CD8-positive, alpha-beta memory T cell (primary cell): ENCODE measurements at regions not wholly inside any gene's neighbourhood (a gene's known extent, or its start where the extent isn't known, plus 50 kb on each side); places are given as distances from the start of the nearest gene placed in this dataset.

ENCODE experiments used
- CTCF ChIA-PET: fragments of 350-600 bp; sonication (Branson Sonifier 250); formaldehyde crosslinking; loops from one replicate; lab custom pipeline; 2021; ENCODE audit warnings: antibody characterized with exemption; lab: Charles Lee
- POLR2A ChIA-PET: fragments of 350-600 bp; sonication (Branson Sonifier 250); formaldehyde crosslinking; loops from one replicate; lab custom pipeline; 2021; ENCODE audit warnings: antibody characterized with exemption; lab: Charles Lee
- DNase-seq, 5 donors: peaks; one replicate each; pipeline versions ENCODE4 v3.0.0 to v3.0.0-alpha.2; 2020 to 2022; ENCODE audit warnings: mixed read lengths in 1 of 5
- H3K27ac ChIP-seq: one replicate; pipeline ENCODE4 v1.7.0; 2013; ENCODE audit warnings: low read depth, mild to moderate bottlenecking, low read length, moderate library complexity
- H3K27me3 ChIP-seq: 2 replicates; pipeline ENCODE4 v1.7.0; 2013; ENCODE audit warnings: low read length, mild to moderate bottlenecking; ENCODE audit not compliant: insufficient read depth, poor library complexity, severe bottlenecking
- H3K36me3 ChIP-seq: 2 replicates; pipeline ENCODE4 v1.7.0; 2013; ENCODE audit warnings: mild to moderate bottlenecking, low read length, moderate library complexity; ENCODE audit not compliant: insufficient read depth
- H3K4me1 ChIP-seq: 2 replicates; pipeline ENCODE4 v1.7.0; 2013; ENCODE audit warnings: mild to moderate bottlenecking, low read length, moderate library complexity; ENCODE audit not compliant: insufficient read depth
- H3K4me3 ChIP-seq: 2 replicates; pipeline ENCODE4 v1.7.0; 2013; ENCODE audit warnings: mild to moderate bottlenecking, low read length
- H3K9me3 ChIP-seq: 2 replicates; pipeline ENCODE4 v1.7.0; 2013; ENCODE audit warnings: mild to moderate bottlenecking, low read length
- H3K27ac Mint-ChIP-seq, 8 donors: one replicate each; pipeline ENCODE4 v1.8.0; 2020 to 2021; ENCODE audit warnings: mixed read lengths in 8 of 8, mild to moderate bottlenecking in 6 of 8, inconsistent platforms in 3 of 8, moderate library complexity in 3 of 8
- H3K27me3 Mint-ChIP-seq, 2 donors: one replicate each; pipeline ENCODE4 v1.8.0; 2020 to 2021; ENCODE audit warnings: mixed read lengths in 2 of 2, mild to moderate bottlenecking in 1 of 2, moderate library complexity in 1 of 2
- H3K36me3 Mint-ChIP-seq, 3 donors: one replicate each; pipeline ENCODE4 v1.8.0; 2020 to 2021; ENCODE audit warnings: mixed read lengths in 3 of 3, inconsistent platforms in 1 of 3, mild to moderate bottlenecking in 1 of 3
- H3K4me1 Mint-ChIP-seq, 3 donors: one replicate each; pipeline ENCODE4 v1.8.0; 2020 to 2021; ENCODE audit warnings: mixed read lengths in 3 of 3, inconsistent platforms in 1 of 3, mild to moderate bottlenecking in 1 of 3
- H3K4me3 Mint-ChIP-seq, 7 donors: one replicate each; pipeline ENCODE4 v1.8.0; 2020 to 2021; ENCODE audit warnings: mixed read lengths in 7 of 7, mild to moderate bottlenecking in 6 of 7, moderate library complexity in 4 of 7, inconsistent platforms in 2 of 7
- H3K9me3 Mint-ChIP-seq, 5 donors: one replicate each; pipeline ENCODE4 v1.8.0; 2020 to 2022; ENCODE audit warnings: mixed read lengths in 5 of 5, mild to moderate bottlenecking in 3 of 5, moderate library complexity in 2 of 5, inconsistent platforms in 1 of 5

DNA sequence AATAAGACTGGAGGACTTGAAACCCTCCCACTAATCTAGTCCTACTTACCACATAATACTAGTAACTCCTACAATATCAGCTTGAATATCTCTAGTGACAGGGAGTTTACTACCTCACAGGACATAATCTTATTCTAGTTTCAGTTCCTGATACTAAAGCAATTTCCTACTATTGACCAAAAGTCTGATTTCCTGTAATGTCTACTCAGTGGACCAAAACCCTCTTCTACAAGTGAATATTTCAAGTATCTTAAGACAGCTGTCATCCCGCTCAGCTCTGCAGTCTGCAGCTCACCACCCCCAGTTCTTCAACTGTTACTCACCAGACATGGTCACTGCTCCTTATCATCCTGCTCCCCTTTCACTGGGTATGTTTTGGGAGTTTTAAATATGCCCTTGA lies 70.8 kb upstream of the TMCC3 start:
- no peak for DNase-seq
- ChIA-PET POLR2A (no interaction called here), CTCF (no interaction called here)
- H3K4me1 ChIP-seq: no peaks in the 10 kb centered on the region
- Mint-ChIP-seq H3K27me3 (peaks cover 3 to 4% of the 10 kb centered on the region in 2 donors), H3K4me1 (peaks cover 0 to 1% (median 0%) of the 10 kb centered on the region in 3 donors), H3K36me3 (no peaks in the 10 kb centered on the region), H3K27ac (no peak overlapping the region), H3K9me3 (no peaks in the 10 kb centered on the region), H3K4me3 (no peak overlapping the region)
- no peaks in the 10 kb centered on the region for H3K9me3 ChIP-seq
- H3K36me3 ChIP-seq: no peaks in the 10 kb centered on the region
- H3K27me3 ChIP-seq: no peaks in the 10 kb centered on the region
- H3K4me3 ChIP-seq: no peak overlapping the region
- no peak overlapping the region for H3K27ac ChIP-seq

DNA sequence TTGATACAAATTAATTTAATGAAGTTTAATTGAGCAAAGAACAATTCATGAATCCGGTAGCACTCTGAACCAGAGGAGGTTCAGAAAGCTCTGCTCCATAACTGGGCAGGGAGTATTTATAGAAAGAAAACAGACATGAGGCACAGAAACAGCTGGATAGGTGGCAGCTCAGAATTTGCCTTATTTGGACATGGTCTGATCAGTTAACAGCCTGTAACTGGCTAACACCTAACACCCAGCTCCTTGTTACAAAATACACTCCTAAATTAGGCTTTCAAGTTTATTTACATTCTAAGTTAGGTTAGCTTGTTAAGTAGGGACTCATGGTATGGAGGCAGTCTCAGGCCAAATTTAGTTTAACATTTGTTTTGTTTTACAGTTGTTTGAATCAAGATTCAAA lies 67.8 kb upstream of the TMCC3 start:
- H3K4me3 Mint-ChIP-seq: no peak overlapping the region

GRCh38 chr12:94717656-94718055 lies 67.3 kb upstream of the TMCC3 start:
- POLR2A ChIA-PET: interaction anchor here (0.7 kb wide), 1 partner anchor 40 kb away, joined by 4 read pairs; no protein-coding TSS in a partner anchor
- DNase-seq: no peak
- Histone ChIP-seq H3K4me3 (no peak overlapping the region), H3K4me1 (no peaks in the 10 kb centered on the region), H3K9me3 (no peaks in the 10 kb centered on the region), H3K27me3 (no peaks in the 10 kb centered on the region), H3K36me3 (no peaks in the 10 kb centered on the region), H3K27ac (no peak overlapping the region)
- peaks cover 3 to 6% of the 10 kb centered on the region in 2 donors for H3K27me3 Mint-ChIP-seq
- H3K4me1 Mint-ChIP-seq: no peaks in the 10 kb centered on the region
- no peak overlapping the region for H3K27ac Mint-ChIP-seq
- no peaks in the 10 kb centered on the region for H3K36me3 Mint-ChIP-seq
- no peak overlapping the region for H3K4me3 Mint-ChIP-seq
- CTCF ChIA-PET: no interaction called here
- H3K9me3 Mint-ChIP-seq: no peaks in the 10 kb centered on the region

More for the DNA sequence above, 67.8 kb upstream of the TMCC3 start:
- no peak overlapping the region for H3K4me3 ChIP-seq
- no peaks in the 10 kb centered on the region for H3K9me3 ChIP-seq
- no peaks in the 10 kb centered on the region for H3K27me3 ChIP-seq
- Mint-ChIP-seq H3K4me1 (no peaks in the 10 kb centered on the region), H3K27ac (no peak overlapping the region), H3K27me3 (peaks cover 3 to 10% of the 10 kb centered on the region in 2 donors), H3K36me3 (no peaks in the 10 kb centered on the region), H3K9me3 (no peaks in the 10 kb centered on the region)
- H3K27ac ChIP-seq: no peak overlapping the region
- no peak for DNase-seq
- CTCF ChIA-PET: no interaction called here
- H3K4me1 ChIP-seq: no peaks in the 10 kb centered on the region
- POLR2A ChIA-PET: no interaction called here
- H3K36me3 ChIP-seq: no peaks in the 10 kb centered on the region

DNA sequence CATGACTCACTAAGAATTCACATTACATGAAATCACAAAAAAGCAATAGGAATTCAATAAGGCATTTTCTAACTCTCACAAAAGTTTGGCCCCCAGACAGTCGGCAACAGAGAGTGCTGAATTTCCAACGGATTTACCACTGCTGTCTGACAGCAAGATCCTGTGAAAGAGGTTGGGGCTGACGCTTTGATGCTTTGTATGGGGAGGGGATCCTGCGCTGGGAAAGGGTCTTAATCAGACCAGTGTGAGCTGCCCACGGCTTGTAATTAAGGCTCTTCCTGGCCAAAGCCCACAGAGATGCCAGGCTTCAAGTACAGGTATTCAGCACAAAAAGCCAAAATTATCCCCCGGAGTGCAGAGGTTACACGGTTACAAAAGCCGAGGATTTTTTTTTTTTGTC lies 66.8 kb upstream of the TMCC3 start:
- Histone ChIP-seq H3K4me3 (no peak overlapping the region), H3K36me3 (no peaks in the 10 kb centered on the region), H3K9me3 (no peaks in the 10 kb centered on the region), H3K27me3 (no peaks in the 10 kb centered on the region), H3K27ac (no peak overlapping the region), H3K4me1 (no peaks in the 10 kb centered on the region)
- Mint-ChIP-seq H3K9me3 (no peaks in the 10 kb centered on the region), H3K4me3 (no peak overlapping the region), H3K36me3 (no peaks in the 10 kb centered on the region), H3K27ac (no peak overlapping the region), H3K27me3 (peaks cover 3 to 6% of the 10 kb centered on the region in 2 donors), H3K4me1 (no peaks in the 10 kb centered on the region)
- POLR2A ChIA-PET: interaction anchor here (0.7 kb wide), 1 partner anchor 39 kb away, joined by 4 read pairs; no protein-coding TSS in a partner anchor
- no peak for DNase-seq
- CTCF ChIA-PET: no interaction called here

DNA sequence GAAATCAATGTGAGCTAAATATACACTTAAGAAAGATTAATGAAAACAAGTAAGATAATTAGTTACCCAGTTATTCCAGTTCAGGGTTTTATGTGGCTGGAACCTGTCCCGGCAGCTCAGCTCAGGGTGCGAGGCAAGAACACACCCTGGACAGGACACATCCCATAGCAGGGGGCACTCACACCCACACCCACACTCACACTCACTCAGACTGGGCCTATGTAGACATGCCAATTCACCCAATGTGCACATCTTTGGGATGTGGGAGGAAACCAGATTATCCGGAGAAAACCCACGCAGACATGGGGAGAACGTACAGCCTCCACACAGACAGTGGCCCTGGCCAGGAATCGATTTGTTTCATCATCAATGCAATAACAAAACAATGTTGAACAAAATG lies 66.0 kb upstream of the TMCC3 start:
- no peak for DNase-seq
- Mint-ChIP-seq H3K9me3 (no peaks in the 10 kb centered on the region), H3K27ac (no peak overlapping the region), H3K36me3 (no peaks in the 10 kb centered on the region), H3K4me3 (no peak overlapping the region), H3K4me1 (no peaks in the 10 kb centered on the region), H3K27me3 (peaks cover 3 to 6% of the 10 kb centered on the region in 2 donors)
- no peaks in the 10 kb centered on the region for H3K36me3 ChIP-seq
- no peak overlapping the region for H3K27ac ChIP-seq
- no peaks in the 10 kb centered on the region for H3K4me1 ChIP-seq
- ChIA-PET POLR2A (no interaction called here), CTCF (no interaction called here)
- H3K27me3 ChIP-seq: no peaks in the 10 kb centered on the region
- no peaks in the 10 kb centered on the region for H3K9me3 ChIP-seq
- H3K4me3 ChIP-seq: no peak overlapping the region

DNA sequence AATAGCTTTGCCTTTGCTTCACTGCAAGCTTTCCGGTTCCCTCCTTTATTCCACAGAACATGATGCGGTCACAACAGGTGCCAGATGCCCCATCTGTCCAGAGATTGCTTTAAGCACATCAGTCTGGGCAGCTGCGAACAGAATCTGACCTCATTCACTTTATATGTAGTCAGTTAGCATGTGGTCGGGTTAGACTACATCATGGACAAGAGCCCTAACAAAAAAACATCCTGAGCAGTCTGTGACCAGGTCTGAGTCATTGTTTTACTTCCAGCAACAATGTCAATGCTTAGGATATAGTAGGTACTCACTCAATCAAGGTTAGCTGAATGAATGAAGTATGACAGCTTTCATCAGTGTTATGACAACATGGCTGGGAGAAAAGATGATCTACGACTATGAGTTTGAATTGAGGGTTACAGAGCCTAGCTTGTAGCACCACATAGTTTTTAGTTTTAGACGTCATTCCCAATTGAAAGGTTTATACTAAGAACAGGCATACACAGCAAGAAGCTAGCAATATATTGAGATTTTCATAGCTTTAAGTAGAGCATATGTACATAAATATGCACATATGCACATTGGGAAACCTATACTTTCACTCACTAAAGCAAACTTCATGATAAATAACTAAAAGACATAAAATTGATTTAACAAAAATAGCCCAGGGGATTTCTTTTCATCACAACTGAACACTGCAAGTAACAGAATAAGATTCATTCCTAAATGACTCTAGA lies 64.2 kb upstream of the TMCC3 start:
- Mint-ChIP-seq H3K4me1 (no peaks in the 10 kb centered on the region), H3K4me3 (no peak overlapping the region), H3K27me3 (peaks cover 3 to 10% of the 10 kb centered on the region in 2 donors), H3K27ac (no peak overlapping the region), H3K9me3 (no peaks in the 10 kb centered on the region), H3K36me3 (no peaks in the 10 kb centered on the region)
- ChIA-PET POLR2A (no interaction called here), CTCF (no interaction called here)
- Histone ChIP-seq H3K4me3 (no peak overlapping the region), H3K27me3 (no peaks in the 10 kb centered on the region), H3K9me3 (no peaks in the 10 kb centered on the region), H3K36me3 (no peaks in the 10 kb centered on the region), H3K4me1 (no peaks in the 10 kb centered on the region), H3K27ac (no peak overlapping the region)
- no peak for DNase-seq

GRCh38 chr12:94712815-94713515 lies 62.6 kb upstream of the TMCC3 start:
- Histone ChIP-seq H3K27me3 (no peaks in the 10 kb centered on the region), H3K36me3 (no peaks in the 10 kb centered on the region), H3K4me3 (no peak overlapping the region), H3K27ac (no peak overlapping the region), H3K9me3 (no peaks in the 10 kb centered on the region), H3K4me1 (no peaks in the 10 kb centered on the region)
- Mint-ChIP-seq H3K9me3 (no peaks in the 10 kb centered on the region), H3K27ac (no peak overlapping the region), H3K4me3 (no peak overlapping the region), H3K36me3 (no peaks in the 10 kb centered on the region), H3K4me1 (no peaks in the 10 kb centered on the region), H3K27me3 (peaks cover 3 to 13% of the 10 kb centered on the region in 2 donors)
- CTCF ChIA-PET: interaction anchor here (1.0 kb wide), 1 partner anchor 8 kb away, joined by 3 read pairs; no protein-coding TSS in a partner anchor
- DNase-seq: no peak
- POLR2A ChIA-PET: no interaction called here

GRCh38 chr12:94710933-94711332 lies 60.6 kb upstream of the TMCC3 start:
- Histone ChIP-seq H3K9me3 (no peaks in the 10 kb centered on the region), H3K4me1 (no peaks in the 10 kb centered on the region), H3K27ac (no peak overlapping the region), H3K36me3 (no peaks in the 10 kb centered on the region), H3K27me3 (no peaks in the 10 kb centered on the region), H3K4me3 (no peak overlapping the region)
- CTCF ChIA-PET: no interaction called here
- H3K27me3 Mint-ChIP-seq: peaks cover 3 to 22% of the 10 kb centered on the region in 2 donors
- H3K9me3 Mint-ChIP-seq: no peaks in the 10 kb centered on the region
- no peaks in the 10 kb centered on the region for H3K36me3 Mint-ChIP-seq
- no peak overlapping the region for H3K4me3 Mint-ChIP-seq
- H3K27ac Mint-ChIP-seq: no peak overlapping the region
- POLR2A ChIA-PET: no interaction called here
- H3K4me1 Mint-ChIP-seq: no peaks in the 10 kb centered on the region
- peak in 1 of 5 donors; percentile 7 for DNase-seq
